NCI-H82 treated with DMSO at 0.1 percent for 48 hours (cell line): ENCODE measurements at regions not wholly inside any gene's neighbourhood (a gene's known extent, or its start where the extent isn't known, plus 50 kb on each side); places are given as distances from the start of the nearest gene placed in this dataset.

ENCODE experiments used
- DNase-seq: peaks from one replicate; lab custom pipeline; 2025; ENCODE audit not compliant: unreplicated experiment; lab: John Stamatoyannopoulos, UW

GRCh38 chr6:28732052-28732451 lies 191.7 kb downstream of the TRIM27 start:
- DNase-seq, result no peak

GRCh38 chr6:28734443-28734959 lies 189.3 kb downstream of the TRIM27 start:
- DNase-seq, result no peak

- no peak for DNase-seq
Observed at GRCh38 chr6:28736121-28736520, 187.7 kb downstream of the TRIM27 start.

GRCh38 chr6:28737750-28738395 lies 185.9 kb downstream of the TRIM27 start:
- no peak for DNase-seq

GRCh38 chr6:28738396-28738765 lies 185.4 kb downstream of the TRIM27 start:
- DNase-seq, result no peak

GRCh38 chr6:28741363-28741762 lies 182.4 kb downstream of the TRIM27 start:
- no peak for DNase-seq

- peak; percentile 42 for DNase-seq
Observed at GRCh38 chr6:28742668-28743270, 181.0 kb downstream of the TRIM27 start.

- no peak for DNase-seq
Observed at GRCh38 chr6:28743271-28743789, 180.5 kb downstream of the TRIM27 start.

- no peak for DNase-seq
Observed at GRCh38 chr6:28747083-28747630, 176.6 kb downstream of the TRIM27 start.

- DNase-seq, result peak; percentile 91
Observed at GRCh38 chr6:28747631-28748157, 176.1 kb downstream of the TRIM27 start.

- no peak for DNase-seq
Observed at GRCh38 chr6:28748192-28748591, 175.6 kb downstream of the TRIM27 start.

GRCh38 chr6:28750926-28751458 lies 172.8 kb downstream of the TRIM27 start:
- DNase-seq, result no peak

- DNase-seq, result no peak
Observed at GRCh38 chr6:28751514-28751913, 172.3 kb downstream of the TRIM27 start.

- no peak for DNase-seq
Observed at GRCh38 chr6:28751963-28752350, 171.8 kb downstream of the TRIM27 start.

GRCh38 chr6:28757429-28758045 lies 166.2 kb downstream of the TRIM27 start:
- DNase-seq, result no peak

- peak; percentile 34 for DNase-seq
Observed at GRCh38 chr6:28758046-28758817, 165.6 kb downstream of the TRIM27 start.

GRCh38 chr6:28758818-28759235 lies 165.0 kb downstream of the TRIM27 start:
- DNase-seq, result no peak

GRCh38 chr6:28764014-28764723 lies 159.6 kb downstream of the TRIM27 start:
- DNase-seq, result no peak

GRCh38 chr6:28764761-28765282 lies 159.0 kb downstream of the TRIM27 start:
- DNase-seq, result no peak

- no peak for DNase-seq
Observed at GRCh38 chr6:28765978-28766351, 157.8 kb downstream of the TRIM27 start.
